ENCODE measurements at regions not wholly inside any gene's neighbourhood (a gene's known extent, or its start where the extent isn't known, plus 50 kb on each side); places are given as distances from the start of the nearest gene placed in this dataset.

- no peak for DNase-seq (ENCODE audit: extremely low spot score, unreplicated experiment)
- H3K36me3 Mint-ChIP-seq, result no peaks in the 10 kb centered on the region
- H3K4me1 Mint-ChIP-seq (ENCODE audit: unreplicated experiment), result peaks cover 7% of the 10 kb centered on the region
- no peak overlapping the region for H3K4me3 Mint-ChIP-seq
- no peaks in the 10 kb centered on the region for H3K27me3 Mint-ChIP-seq
- no peaks in the 10 kb centered on the region for H3K9me3 Mint-ChIP-seq
- TF ChIP-seq, protein P1, sequence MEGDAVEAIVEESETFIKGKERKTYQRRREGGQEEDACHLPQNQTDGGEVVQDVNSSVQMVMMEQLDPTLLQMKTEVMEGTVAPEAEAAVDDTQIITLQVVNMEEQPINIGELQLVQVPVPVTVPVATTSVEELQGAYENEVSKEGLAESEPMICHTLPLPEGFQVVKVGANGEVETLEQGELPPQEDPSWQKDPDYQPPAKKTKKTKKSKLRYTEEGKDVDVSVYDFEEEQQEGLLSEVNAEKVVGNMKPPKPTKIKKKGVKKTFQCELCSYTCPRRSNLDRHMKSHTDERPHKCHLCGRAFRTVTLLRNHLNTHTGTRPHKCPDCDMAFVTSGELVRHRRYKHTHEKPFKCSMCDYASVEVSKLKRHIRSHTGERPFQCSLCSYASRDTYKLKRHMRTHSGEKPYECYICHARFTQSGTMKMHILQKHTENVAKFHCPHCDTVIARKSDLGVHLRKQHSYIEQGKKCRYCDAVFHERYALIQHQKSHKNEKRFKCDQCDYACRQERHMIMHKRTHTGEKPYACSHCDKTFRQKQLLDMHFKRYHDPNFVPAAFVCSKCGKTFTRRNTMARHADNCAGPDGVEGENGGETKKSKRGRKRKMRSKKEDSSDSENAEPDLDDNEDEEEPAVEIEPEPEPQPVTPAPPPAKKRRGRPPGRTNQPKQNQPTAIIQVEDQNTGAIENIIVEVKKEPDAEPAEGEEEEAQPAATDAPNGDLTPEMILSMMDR (conservative IDR thresholded peaks at IDR 0.05), result no peak
- no peak overlapping the region for H3K27ac Mint-ChIP-seq
Measured at GRCh38 chr12:11564984-11565651, 84.4 kb upstream of the ETV6 start.

GRCh38 chr12:11565752-11566151 is 83.7 kb upstream of the ETV6 start:
- Mint-ChIP-seq H3K27me3 (peaks cover 3% of the 10 kb centered on the region), H3K36me3 (no peaks in the 10 kb centered on the region), H3K9me3 (no peaks in the 10 kb centered on the region), H3K4me3 (no peak overlapping the region), H3K27ac (no peak overlapping the region), H3K4me1 (ENCODE audit: unreplicated experiment) (peaks cover 7% of the 10 kb centered on the region)
- TF ChIP-seq, protein P1 (conservative IDR thresholded peaks at IDR 0.05), result no peak
- no peak for DNase-seq (ENCODE audit: extremely low spot score, unreplicated experiment)

- Mint-ChIP-seq H3K4me1 (ENCODE audit: unreplicated experiment) (peaks cover 7% of the 10 kb centered on the region), H3K9me3 (no peaks in the 10 kb centered on the region), H3K36me3 (no peaks in the 10 kb centered on the region), H3K27me3 (peaks cover 7% of the 10 kb centered on the region), H3K4me3 (no peak overlapping the region), H3K27ac (no peak overlapping the region)
- DNase-seq (ENCODE audit: extremely low spot score, unreplicated experiment), result no peak
- TF ChIP-seq, protein P1 (conservative IDR thresholded peaks at IDR 0.05), result no peak
Measured at GRCh38 chr12:11568155-11568761, 81.2 kb upstream of the ETV6 start.

DNA sequence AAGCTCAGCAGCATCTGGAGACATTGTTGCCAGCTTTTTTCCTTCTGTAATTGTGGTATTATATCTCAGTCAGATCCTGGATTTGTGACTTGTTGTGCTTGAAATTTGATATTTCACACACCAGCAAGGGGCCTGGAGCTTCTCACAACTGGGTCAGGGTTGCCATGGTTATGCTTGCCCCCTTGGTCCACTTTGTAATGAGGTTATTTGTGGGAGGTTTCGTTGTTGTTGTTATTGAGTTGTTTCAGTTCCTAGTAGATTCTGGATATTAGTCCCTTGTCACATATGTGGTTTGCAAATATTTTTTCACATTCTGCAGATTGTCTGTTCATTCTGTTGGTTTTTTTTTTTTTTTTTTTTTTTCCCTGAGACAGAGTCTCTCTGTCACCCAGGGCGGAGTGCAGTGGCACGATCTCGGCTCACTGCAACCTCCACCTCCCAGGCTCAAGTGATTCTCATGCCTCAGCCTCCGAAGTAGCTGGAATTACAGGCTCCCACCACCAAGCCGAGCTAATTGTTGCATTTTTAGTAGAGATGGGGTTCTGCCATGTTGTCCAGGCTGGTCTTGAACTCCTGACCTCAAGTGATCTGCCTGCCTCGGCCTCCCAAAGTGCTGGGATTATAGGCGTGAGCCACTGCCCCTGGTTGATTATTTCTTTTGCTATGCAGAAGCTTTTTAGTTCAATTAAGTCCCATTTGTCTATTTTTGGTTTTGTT is 80.6 kb upstream of the ETV6 start:
- H3K4me1 Mint-ChIP-seq (ENCODE audit: unreplicated experiment), result peaks cover 7% of the 10 kb centered on the region
- DNase-seq (ENCODE audit: extremely low spot score, unreplicated experiment), result no peak
- no peak overlapping the region for H3K27ac Mint-ChIP-seq
- no peaks in the 10 kb centered on the region for H3K36me3 Mint-ChIP-seq
- peaks cover 7% of the 10 kb centered on the region for H3K27me3 Mint-ChIP-seq
- TF ChIP-seq, protein P1 (conservative IDR thresholded peaks at IDR 0.05), result no peak
- H3K9me3 Mint-ChIP-seq, result peaks cover 1% of the 10 kb centered on the region
- no peak overlapping the region for H3K4me3 Mint-ChIP-seq

- peaks cover 7% of the 10 kb centered on the region for H3K27me3 Mint-ChIP-seq
- peaks cover 7% of the 10 kb centered on the region for H3K4me1 Mint-ChIP-seq (ENCODE audit: unreplicated experiment)
- no peaks in the 10 kb centered on the region for H3K36me3 Mint-ChIP-seq
- H3K27ac Mint-ChIP-seq, result no peak overlapping the region
- peaks cover 5% of the 10 kb centered on the region for H3K9me3 Mint-ChIP-seq
- TF ChIP-seq, protein P1 (conservative IDR thresholded peaks at IDR 0.05), result no peak
- no peak overlapping the region for H3K4me3 Mint-ChIP-seq
- DNase-seq (ENCODE audit: extremely low spot score, unreplicated experiment), result no peak
Measured at GRCh38 chr12:11569716-11570115, 79.8 kb upstream of the ETV6 start.

Measured in type B pancreatic cell (in vitro differentiated cells).